Panc1 (cell line): ENCODE measurements at regions not wholly inside any gene's neighbourhood (a gene's known extent, or its start where the extent isn't known, plus 50 kb on each side); places are given as distances from the start of the nearest gene placed in this dataset.
"Not testable (repeated sequence)": the region's sequence is repeated elsewhere in the genome, so short reads cannot be mapped to it uniquely, and the experiment has no call there.

ENCODE experiments used
- ATAC-seq: fragments of 200-7000 bp; cut with Tn5 transposase; 2 replicates; pipeline ENCODE4 v1.9.1; 2020; ENCODE audit warnings: mild to moderate bottlenecking, moderate library complexity
- BruUV-seq: library from RNA; stranded (reverse); fragments of 400-500 nt; replicated peaks from 2 replicates; lab custom pipeline; 2021; lab: Mats Ljungman, UMichigan
- CTCF ChIA-PET: fragments of 300-600 bp; sonication (Branson Sonifier 250); formaldehyde crosslinking; loops from one replicate; lab custom pipeline; 2022; ENCODE audit warnings: antibody characterized with exemption; lab: Charles Lee
- POLR2A ChIA-PET: fragments of 300-600 bp; sonication (Branson Sonifier 250); formaldehyde crosslinking; loops from one replicate; lab custom pipeline; 2022; ENCODE audit warnings: antibody characterized with exemption; lab: Charles Lee
- DNase-seq: peaks from one replicate; pipeline ENCODE4 v3.0.0-alpha.2; 2010; ENCODE audit warnings: low read depth, low spot score
- H3K27ac ChIP-seq: 2 replicates; pipeline ENCODE4 v1.5.1; 2011; ENCODE audit warnings: mild to moderate bottlenecking, low read length, inconsistent platforms
- H3K27me3 ChIP-seq: fragments of 200-500 bp; sonication (Bioruptor generic); 2 replicates; pipeline ENCODE4 v1.6.0; 2014; ENCODE audit warnings: low read length, inconsistent platforms; ENCODE audit not compliant: control insufficient read depth, insufficient read depth
- H3K36me3 ChIP-seq: fragments of 200-500 bp; sonication (Bioruptor generic); 2 replicates; pipeline ENCODE4 v1.5.1; 2014; ENCODE audit warnings: inconsistent platforms, mild to moderate bottlenecking, low read length, moderate library complexity; ENCODE audit not compliant: control insufficient read depth, insufficient read depth
- H3K4me1 ChIP-seq: 2 replicates; pipeline ENCODE4 v1.5.1; 2011; ENCODE audit warnings: inconsistent platforms, mild to moderate bottlenecking, low read length, moderate library complexity; ENCODE audit not compliant: control insufficient read depth, insufficient read depth
- H3K4me3 ChIP-seq, 2 experiments: 2 replicates each; pipeline ENCODE4 v1.5.1; 2011 to 2012; ENCODE audit warnings: low read depth in 2 of 2, low read length in 2 of 2, mild to moderate bottlenecking in 2 of 2, inconsistent platforms in 1 of 2, moderate library complexity in 1 of 2
- H3K9me3 ChIP-seq: fragments of 200-500 bp; sonication (Bioruptor generic); 2 replicates; pipeline ENCODE4 v1.5.1; 2014; ENCODE audit warnings: low read depth, mild to moderate bottlenecking, inconsistent platforms, low read length, moderate library complexity; ENCODE audit not compliant: control insufficient read depth, insufficient read depth
- POLR2AphosphoS5 ChIP-seq: IDR thresholded peaks from 2 replicates; pipeline ENCODE4 v1.6.1; 2012; ENCODE audit warnings: mild to moderate bottlenecking, low read depth, low read length, moderate library complexity
- REST ChIP-seq, 2 experiments: IDR thresholded peaks; 2 replicates each; pipeline ENCODE4 v1.6.1; 2011 to 2012; ENCODE audit warnings: low read depth in 2 of 2, control low read depth in 1 of 2, low read length in 1 of 2, mild to moderate bottlenecking in 1 of 2, moderate library complexity in 1 of 2; ENCODE audit not compliant: insufficient read depth in 1 of 2
- SIN3A ChIP-seq: IDR thresholded peaks from 2 replicates; pipeline ENCODE4 v1.6.1; 2012; ENCODE audit warnings: low read depth, mild to moderate bottlenecking, low read length, moderate library complexity, borderline replicate concordance; ENCODE audit not compliant: insufficient read depth
- TCF7L2 ChIP-seq: IDR thresholded peaks from 2 replicates; pipeline ENCODE4 v1.6.1; 2011; ENCODE audit warnings: mild to moderate bottlenecking, low read depth, low read length, inconsistent platforms
- in situ Hi-C: cut with HindIII; loops from 2 replicates; pipeline ENCODE4 v1.10.0; 2016; ENCODE audit warnings: low sequenced_read_pairs, low pct_unique_long_range_greater_than_20kb
- intact Hi-C: fragments of 100-400 bp; cut with micrococcal nuclease; formaldehyde crosslinking; loops from one replicate; pipeline ENCODE4 v1.10.0; 2022; ENCODE audit not compliant: unreplicated experiment
- TF ChIP-seq, protein P1 (sequence below): fragments of 450-650 bp; IDR thresholded peaks from 2 replicates; pipeline ENCODE4 v1.5.1; 2017; ENCODE audit warnings: mild to moderate bottlenecking

DNA sequence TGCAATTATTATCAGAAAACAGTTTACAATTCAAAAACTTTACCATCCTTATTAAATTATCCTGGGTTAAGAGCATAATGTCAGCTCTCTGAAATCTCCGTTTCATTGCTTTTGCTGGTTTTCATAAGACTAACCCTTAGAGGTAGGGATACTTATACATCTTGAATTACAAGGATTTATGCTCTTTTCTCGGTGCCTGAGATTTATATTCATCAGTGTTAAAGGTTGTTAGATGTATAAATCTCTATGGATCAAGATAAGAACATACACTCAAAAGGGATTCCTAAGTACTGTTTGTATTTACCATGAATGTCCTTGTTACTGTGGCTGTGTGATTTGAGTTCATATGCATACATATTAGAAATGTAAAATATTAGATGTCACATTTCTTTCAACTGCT is 684.7 kb downstream of the EFNA5 start:
- H3K4me1 ChIP-seq: no peaks in the 10 kb centered on the region
- DNase-seq: no peak
- no peaks in the 10 kb centered on the region for H3K27me3 ChIP-seq
- TF ChIP-seq TCF7L2 (no peak), REST (IDR thresholded peaks at IDR 0.05; ENCODE audit: insufficient read depth in 1 of 2, low read depth in 2 of 2, low read length in 1 of 2) (no peak), SIN3A (no peak), POLR2AphosphoS5 (no peak)
- TF ChIP-seq, protein P1, sequence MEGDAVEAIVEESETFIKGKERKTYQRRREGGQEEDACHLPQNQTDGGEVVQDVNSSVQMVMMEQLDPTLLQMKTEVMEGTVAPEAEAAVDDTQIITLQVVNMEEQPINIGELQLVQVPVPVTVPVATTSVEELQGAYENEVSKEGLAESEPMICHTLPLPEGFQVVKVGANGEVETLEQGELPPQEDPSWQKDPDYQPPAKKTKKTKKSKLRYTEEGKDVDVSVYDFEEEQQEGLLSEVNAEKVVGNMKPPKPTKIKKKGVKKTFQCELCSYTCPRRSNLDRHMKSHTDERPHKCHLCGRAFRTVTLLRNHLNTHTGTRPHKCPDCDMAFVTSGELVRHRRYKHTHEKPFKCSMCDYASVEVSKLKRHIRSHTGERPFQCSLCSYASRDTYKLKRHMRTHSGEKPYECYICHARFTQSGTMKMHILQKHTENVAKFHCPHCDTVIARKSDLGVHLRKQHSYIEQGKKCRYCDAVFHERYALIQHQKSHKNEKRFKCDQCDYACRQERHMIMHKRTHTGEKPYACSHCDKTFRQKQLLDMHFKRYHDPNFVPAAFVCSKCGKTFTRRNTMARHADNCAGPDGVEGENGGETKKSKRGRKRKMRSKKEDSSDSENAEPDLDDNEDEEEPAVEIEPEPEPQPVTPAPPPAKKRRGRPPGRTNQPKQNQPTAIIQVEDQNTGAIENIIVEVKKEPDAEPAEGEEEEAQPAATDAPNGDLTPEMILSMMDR: no peak
- ChIA-PET POLR2A (no interaction called here), CTCF (no interaction called here)
- no peak for ATAC-seq
- BruUV-seq: no TSS peak
- no peak overlapping the region for H3K27ac ChIP-seq
- no peak overlapping the region for H3K4me3 ChIP-seq
- H3K36me3 ChIP-seq: no peaks in the 10 kb centered on the region
- in situ Hi-C loops (no loop called here), intact Hi-C loops (no loop called here)
- no peaks in the 10 kb centered on the region for H3K9me3 ChIP-seq

DNA sequence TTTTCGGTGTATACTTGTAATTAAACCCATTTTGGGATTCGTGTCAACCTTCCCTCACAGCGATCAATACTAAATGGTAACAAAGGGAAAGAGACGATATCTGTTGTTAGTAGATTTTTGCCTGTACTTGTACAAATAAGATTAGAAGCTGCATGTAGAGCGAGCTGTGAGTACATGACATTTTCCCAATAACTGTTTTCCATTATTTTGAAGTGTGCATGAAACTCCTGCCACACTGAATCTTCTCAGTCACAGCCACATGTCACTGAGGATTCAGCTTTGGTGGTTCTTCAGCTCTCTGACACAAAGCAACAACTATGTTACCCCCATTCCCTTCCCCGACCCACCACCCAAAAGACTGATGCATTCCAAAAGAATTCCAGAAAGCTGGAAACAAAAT is 685.6 kb downstream of the EFNA5 start:
- no peaks in the 10 kb centered on the region for H3K27me3 ChIP-seq
- BruUV-seq: no TSS peak
- H3K9me3 ChIP-seq: no peaks in the 10 kb centered on the region
- TF ChIP-seq TCF7L2 (no peak), SIN3A (no peak), POLR2AphosphoS5 (no peak), REST (IDR thresholded peaks at IDR 0.05; ENCODE audit: insufficient read depth in 1 of 2, low read depth in 2 of 2, low read length in 1 of 2) (no peak)
- TF ChIP-seq, protein P1: no peak
- in situ Hi-C loops: no loop called here
- CTCF ChIA-PET: no interaction called here
- ATAC-seq (no peak), DNase-seq (no peak)
- no peaks in the 10 kb centered on the region for H3K36me3 ChIP-seq
- intact Hi-C loops: no loop called here
- POLR2A ChIA-PET: no interaction called here
- no peaks in the 10 kb centered on the region for H3K4me1 ChIP-seq
- H3K4me3 ChIP-seq: no peak overlapping the region
- no peak overlapping the region for H3K27ac ChIP-seq

- H3K27ac ChIP-seq, CTCF ChIA-PET, ATAC-seq, POLR2A ChIA-PET, intact Hi-C loops, H3K27me3 ChIP-seq, DNase-seq, H3K4me1 ChIP-seq, BruUV-seq, in situ Hi-C loops, H3K4me3 ChIP-seq, H3K9me3 ChIP-seq, H3K36me3 ChIP-seq: not testable (repeated sequence)
Observed at GRCh38 chr5:106979178-106979577, 691.6 kb downstream of the EFNA5 start.

DNA sequence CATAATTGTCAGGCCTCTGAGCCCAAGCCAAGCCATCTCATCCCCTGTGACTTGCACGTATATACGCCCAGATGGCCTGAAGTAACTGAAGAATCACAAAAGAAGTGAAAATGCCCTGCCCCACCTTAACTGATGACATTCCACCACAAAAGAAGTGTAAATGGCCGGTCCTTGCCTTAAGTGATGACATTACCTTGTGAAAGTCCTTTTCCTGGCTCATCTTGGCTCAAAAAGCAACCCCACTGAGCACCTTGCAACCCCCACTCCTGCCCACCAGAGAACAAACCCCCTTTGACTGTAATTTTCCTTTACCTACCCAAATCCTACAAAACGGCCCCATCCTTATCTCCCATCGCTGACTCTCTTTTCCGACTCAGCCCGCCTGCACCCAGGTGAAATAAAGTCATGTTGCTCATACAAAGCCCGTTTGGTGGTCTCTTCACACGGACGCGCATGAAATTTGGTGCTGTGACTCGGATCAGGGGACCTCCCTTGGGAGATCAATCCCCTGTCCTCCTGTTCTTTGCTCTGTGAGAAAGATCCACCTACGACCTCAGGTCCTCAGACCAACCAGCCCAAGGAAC is 692.1 kb downstream of the EFNA5 start:
- ATAC-seq, CTCF ChIA-PET, H3K27me3 ChIP-seq, H3K27ac ChIP-seq, DNase-seq, H3K4me1 ChIP-seq, H3K36me3 ChIP-seq, H3K9me3 ChIP-seq, H3K4me3 ChIP-seq, intact Hi-C loops, BruUV-seq, in situ Hi-C loops, POLR2A ChIA-PET: not testable (repeated sequence)
